NCI-H2196 treated with DMSO at 0.1 percent for 48 hours (cell line): ENCODE measurements at regions not wholly inside any gene's neighbourhood (a gene's known extent, or its start where the extent isn't known, plus 50 kb on each side); places are given as distances from the start of the nearest gene placed in this dataset.

Experiments used
- DNase-seq: peaks from one replicate; lab custom pipeline; 2025; ENCODE audit not compliant: unreplicated experiment; lab: John Stamatoyannopoulos, UW

- no peak for DNase-seq
Observed at GRCh38 chr2:129723277-129724020, 256.0 kb upstream of the RAB6C start.

GRCh38 chr2:129724021-129724757 lies 255.3 kb upstream of the RAB6C start:
- DNase-seq = no peak

GRCh38 chr2:129726216-129726615 lies 253.2 kb upstream of the RAB6C start:
- DNase-seq = no peak

GRCh38 chr2:129727286-129727685 lies 252.2 kb upstream of the RAB6C start:
- no peak for DNase-seq

GRCh38 chr2:129728035-129728972 lies 251.2 kb upstream of the RAB6C start:
- DNase-seq = no peak

- no peak for DNase-seq
Observed at GRCh38 chr2:129729011-129729410, 250.5 kb upstream of the RAB6C start.

- no peak for DNase-seq
Observed at GRCh38 chr2:129729646-129730045, 249.8 kb upstream of the RAB6C start.

- no peak for DNase-seq
Observed at GRCh38 chr2:129730979-129731378, 248.5 kb upstream of the RAB6C start.

GRCh38 chr2:129731907-129732629 lies 247.4 kb upstream of the RAB6C start:
- DNase-seq = no peak

- no peak for DNase-seq
Observed at GRCh38 chr2:129732630-129733026, 246.8 kb upstream of the RAB6C start.

GRCh38 chr2:129733041-129733440 lies 246.4 kb upstream of the RAB6C start:
- no peak for DNase-seq

- DNase-seq = no peak
Observed at GRCh38 chr2:129733579-129733978, 245.9 kb upstream of the RAB6C start.

- no peak for DNase-seq
Observed at GRCh38 chr2:129734343-129735034, 245.0 kb upstream of the RAB6C start.

GRCh38 chr2:129735576-129735975 lies 243.9 kb upstream of the RAB6C start:
- no peak for DNase-seq

GRCh38 chr2:129737660-129738527 lies 241.6 kb upstream of the RAB6C start:
- DNase-seq = no peak

- no peak for DNase-seq
Observed at GRCh38 chr2:129738799-129739198, 240.7 kb upstream of the RAB6C start.

GRCh38 chr2:129740504-129740903 lies 239.0 kb upstream of the RAB6C start:
- no peak for DNase-seq

GRCh38 chr2:129741165-129741564 lies 238.3 kb upstream of the RAB6C start:
- no peak for DNase-seq

GRCh38 chr2:129741623-129742022 lies 237.8 kb upstream of the RAB6C start:
- DNase-seq = no peak
